HepG2 (cell line): ENCODE measurements at regions not wholly inside any gene's neighbourhood (a gene's known extent, or its start where the extent isn't known, plus 50 kb on each side); places are given as distances from the start of the nearest gene placed in this dataset.

Source experiments
- ATAC-seq: fragments of 200-7000 bp; cut with Tn5 transposase; 3 replicates; pipeline ENCODE4 v1.9.1; 2020; ENCODE audit warnings: mild to moderate bottlenecking, moderate library complexity
- BruUV-seq: library from RNA; stranded (reverse); fragments of 400-500 nt; replicated peaks from 2 replicates; lab custom pipeline; 2021; lab: Mats Ljungman, UMichigan
- CTCF ChIA-PET: fragments of 300-600 bp; formaldehyde crosslinking; extraction: SDS; loops from one replicate; lab custom pipeline; 2021; ENCODE audit warnings: low total read pairs, inconsistent platforms, low intra/inter-chr PET ratio; lab: Yijun Ruan, JAX
- POLR2A ChIA-PET: fragments of 350-600 bp; sonication (Branson Sonifier 250); formaldehyde crosslinking; loops from one replicate; lab custom pipeline; 2020; ENCODE audit warnings: antibody characterized with exemption, inconsistent platforms; lab: Yijun Ruan, JAX
- DNase-seq: peaks from one replicate; pipeline ENCODE4 v3.0.0-alpha.2; 2015; ENCODE audit warnings: low spot score
- FAIRE-seq: peaks from 3 replicates; lab custom pipeline; 2011; peaks lifted over from hg19 to GRCh38; lab: Jason Lieb, UNC
- H2AFZ ChIP-seq: one replicate; pipeline ENCODE4 v1.6.1; 2011; ENCODE audit warnings: low read length, inconsistent platforms
- H3K27ac ChIP-seq: fragments of 300-600 bp; 3 replicates; pipeline ENCODE4 v1.8.0; 2011; ENCODE audit warnings: mixed run types, mild to moderate bottlenecking, mixed read lengths, low read length, inconsistent platforms; ENCODE audit not compliant: insufficient read depth; ENCODE audit errors: extremely low read length
- H3K27me3 ChIP-seq, 2 experiments: fragments of 200-600 bp in 1 of 2; 2 replicates in 1 of 2; 3 replicates in 1 of 2; pipeline versions ENCODE4 v1.6.0 to v1.8.0; 2011; ENCODE audit warnings: low read length in 2 of 2, mild to moderate bottlenecking in 2 of 2, moderate library complexity in 2 of 2, inconsistent platforms in 1 of 2; ENCODE audit not compliant: insufficient read depth in 2 of 2, control insufficient read depth in 1 of 2
- H3K36me3 ChIP-seq, 2 experiments: fragments of 200-600 bp in 1 of 2; replicated peaks in 1 of 2; 2 replicates in 1 of 2; 3 replicates in 1 of 2; pipeline versions ENCODE4 v1.5.1 to v1.8.0; 2011; ENCODE audit warnings: low read length in 2 of 2, inconsistent platforms in 1 of 2; ENCODE audit not compliant: insufficient read depth in 2 of 2, control insufficient read depth in 1 of 2
- H3K4me1 ChIP-seq: 2 replicates; pipeline ENCODE4 v1.5.1; 2012; ENCODE audit warnings: low read length, inconsistent platforms; ENCODE audit not compliant: insufficient read depth
- H3K4me2 ChIP-seq: 2 replicates; pipeline ENCODE4 v1.6.0; 2011; ENCODE audit warnings: low read depth, low read length, inconsistent platforms
- H3K4me3 ChIP-seq, 3 experiments: fragments of 200-600 bp in 1 of 3; sonication (generic), shearing (Covaris generic) in 1 of 3; replicated peaks in 1 of 3; 2 replicates each; pipeline ENCODE4 v1.5.1; 2011 to 2016; ENCODE audit warnings: low read length in 3 of 3, inconsistent platforms in 2 of 3, low read depth in 2 of 3, mild to moderate bottlenecking in 2 of 3, control low read depth in 1 of 3, mixed read lengths in 1 of 3; ENCODE audit not compliant: insufficient read depth in 1 of 3
- H3K79me2 ChIP-seq: one replicate; pipeline ENCODE4 v1.6.1; 2011; ENCODE audit warnings: low read length, inconsistent platforms; ENCODE audit not compliant: insufficient read depth
- H3K9ac ChIP-seq: 2 replicates; pipeline ENCODE4 v1.6.0; 2011; ENCODE audit warnings: mild to moderate bottlenecking, low read depth, low read length, inconsistent platforms; ENCODE audit not compliant: insufficient read depth
- H3K9me3 ChIP-seq: 2 replicates; pipeline ENCODE4 v1.5.1; 2012; ENCODE audit warnings: mild to moderate bottlenecking, low read length
- H4K20me1 ChIP-seq: 2 replicates; pipeline ENCODE4 v1.6.0; 2011; ENCODE audit warnings: inconsistent platforms, mild to moderate bottlenecking, low read length, moderate library complexity; ENCODE audit not compliant: insufficient read depth
- ATF7 ChIP-seq, 2 experiments: fragments of 450-650 bp in 1 of 2; sonication (generic) in 1 of 2; formaldehyde crosslinking in 1 of 2; IDR thresholded peaks; 2 replicates each; pipeline versions ENCODE4 v1.4.0 to v1.6.1; 2016 to 2020; ENCODE audit warnings: antibody characterized with exemption in 1 of 2, mild to moderate bottlenecking in 1 of 2, missing genetic modification reagents in 1 of 2
- BCLAF1 ChIP-seq: fragments of 450-650 bp; IDR thresholded peaks from 2 replicates; pipeline ENCODE4 v1.6.1; 2017; ENCODE audit warnings: mild to moderate bottlenecking
- CREB1 ChIP-seq, 2 experiments: fragments of 450-650 bp in 1 of 2; IDR thresholded peaks; 2 replicates each; pipeline ENCODE4 v1.6.1; 2016 to 2017; ENCODE audit warnings: control low read depth in 1 of 2, mild to moderate bottlenecking in 1 of 2, missing compliant biosample characterization in 1 of 2, missing genetic modification characterization in 1 of 2
- HBP1 ChIP-seq: IDR thresholded peaks from 2 replicates; pipeline ENCODE4 v1.6.1; 2016; ENCODE audit warnings: low read depth, control low read depth
- LCORL ChIP-seq, 2 experiments: fragments of 450-650 bp in 1 of 2; sonication (generic) in 1 of 2; formaldehyde crosslinking in 1 of 2; IDR thresholded peaks; 2 replicates each; pipeline versions ENCODE4 v1.5.0 to v1.6.1; 2017 to 2020; ENCODE audit warnings: antibody characterized with exemption in 1 of 2, missing genetic modification reagents in 1 of 2
- NRL ChIP-seq: sonication (generic); formaldehyde crosslinking; IDR thresholded peaks from 2 replicates; pipeline ENCODE4 v1.5.0; 2020; ENCODE audit warnings: missing genetic modification reagents, mild to moderate bottlenecking, moderate library complexity, borderline replicate concordance
- PHB2 ChIP-seq: fragments of 450-650 bp; IDR thresholded peaks from 2 replicates; pipeline ENCODE4 v1.6.1; 2018; ENCODE audit not compliant: partially characterized antibody
- SYNCRIP ChIP-seq: fragments of 200-400 bp; formaldehyde crosslinking; IDR thresholded peaks from 2 replicates; pipeline ENCODE4 v1.6.1; 2018; ENCODE audit warnings: mild to moderate bottlenecking, low read depth, low read length; ENCODE audit not compliant: insufficient read depth
- ZFAT ChIP-seq: sonication (generic); formaldehyde crosslinking; conservative IDR thresholded peaks from 2 replicates; pipeline ENCODE4 v1.8.1; 2023; ENCODE audit warnings: missing genetic modification reagents, inconsistent platforms
- ZFX ChIP-seq: sonication (generic); formaldehyde crosslinking; IDR thresholded peaks from 2 replicates; pipeline ENCODE4 v1.4.0; 2020; ENCODE audit warnings: mild to moderate bottlenecking, low read depth, missing genetic modification reagents, moderate library complexity
- WGBS: methylation state at CpG from one replicate; pipeline ENCODE4 v1.1.6; 2017; ENCODE audit warnings: low lambda C conversion rate; 5-methylcytosine and 5-hydroxymethylcytosine counted together
- in situ Hi-C: cut with HindIII; loops from 2 replicates; pipeline ENCODE4 v1.10.0; 2017; ENCODE audit warnings: low pct_unique_long_range_greater_than_20kb; ENCODE audit not compliant: extremely low pct_ligation_motif_present
- intact Hi-C: fragments of 100-400 bp; cut with micrococcal nuclease; formaldehyde crosslinking; loops from one replicate; pipeline ENCODE4 v1.10.0; 2022; ENCODE audit not compliant: unreplicated experiment

- TF ChIP-seq BCLAF1 (no peak), ZFAT (CRISPR knock-in tag) (no peak), ZFX (CRISPR knock-in tag) (no peak), PHB2 (no peak), NRL (CRISPR knock-in tag) (no peak), LCORL (IDR thresholded peaks at IDR 0.05) (no peak), LCORL (CRISPR knock-in tag; IDR thresholded peaks at IDR 0.05) (no peak), HBP1 (CRISPR knock-in tag) (no peak)
Observed at GRCh38 chr18:60698901-60699300, 326.3 kb upstream of the MC4R start (continued).

GRCh38 chr18:60722742-60723141 is 350.2 kb upstream of the MC4R start:
- no peaks in the 10 kb centered on the region for H3K4me1 ChIP-seq
- H3K27ac ChIP-seq = no peak overlapping the region
- H3K79me2 ChIP-seq = no peaks in the 10 kb centered on the region
- in situ Hi-C loops = no loop called here
- BruUV-seq = no TSS peak
- H3K4me2 ChIP-seq = no peak overlapping the region
- ChIA-PET POLR2A (no interaction called here), CTCF (no interaction called here)
- no peak overlapping the region for H2AFZ ChIP-seq
- intact Hi-C loops = no loop called here
- DNase-seq = no peak
- no peaks in the 10 kb centered on the region for H4K20me1 ChIP-seq
- H3K9me3 ChIP-seq = no peaks in the 10 kb centered on the region; the same call in 1 of the 2 replicates
- no peaks in the 10 kb centered on the region for H3K36me3 ChIP-seq
- H3K4me3 ChIP-seq = no peak overlapping the region
- no peaks in the 10 kb centered on the region; a peak in 1 of 5 replicates for H3K27me3 ChIP-seq
- H3K9ac ChIP-seq = no peak overlapping the region
- no peak for ATAC-seq
- no peak for FAIRE-seq
- peak; percentile 95 for TF ChIP-seq CREB1 (IDR thresholded peaks at IDR 0.05)
- TF ChIP-seq CREB1 (CRISPR knock-in tag; IDR thresholded peaks at IDR 0.05) = no peak
- no peak for TF ChIP-seq SYNCRIP
- TF ChIP-seq ATF7 (IDR thresholded peaks at IDR 0.05) = peak; percentile 94
- no peak for TF ChIP-seq ATF7 (CRISPR knock-in tag; IDR thresholded peaks at IDR 0.05)
- WGBS = 2% methylated on average over 3 of the region's 3 CpGs
